ENCODE measurements at regions not wholly inside any gene's neighbourhood (a gene's known extent, or its start where the extent isn't known, plus 50 kb on each side); places are given as distances from the start of the nearest gene placed in this dataset.
A peak's percentile ranks its signal among the peaks of the same experiment; 100 is the strongest.

DNA sequence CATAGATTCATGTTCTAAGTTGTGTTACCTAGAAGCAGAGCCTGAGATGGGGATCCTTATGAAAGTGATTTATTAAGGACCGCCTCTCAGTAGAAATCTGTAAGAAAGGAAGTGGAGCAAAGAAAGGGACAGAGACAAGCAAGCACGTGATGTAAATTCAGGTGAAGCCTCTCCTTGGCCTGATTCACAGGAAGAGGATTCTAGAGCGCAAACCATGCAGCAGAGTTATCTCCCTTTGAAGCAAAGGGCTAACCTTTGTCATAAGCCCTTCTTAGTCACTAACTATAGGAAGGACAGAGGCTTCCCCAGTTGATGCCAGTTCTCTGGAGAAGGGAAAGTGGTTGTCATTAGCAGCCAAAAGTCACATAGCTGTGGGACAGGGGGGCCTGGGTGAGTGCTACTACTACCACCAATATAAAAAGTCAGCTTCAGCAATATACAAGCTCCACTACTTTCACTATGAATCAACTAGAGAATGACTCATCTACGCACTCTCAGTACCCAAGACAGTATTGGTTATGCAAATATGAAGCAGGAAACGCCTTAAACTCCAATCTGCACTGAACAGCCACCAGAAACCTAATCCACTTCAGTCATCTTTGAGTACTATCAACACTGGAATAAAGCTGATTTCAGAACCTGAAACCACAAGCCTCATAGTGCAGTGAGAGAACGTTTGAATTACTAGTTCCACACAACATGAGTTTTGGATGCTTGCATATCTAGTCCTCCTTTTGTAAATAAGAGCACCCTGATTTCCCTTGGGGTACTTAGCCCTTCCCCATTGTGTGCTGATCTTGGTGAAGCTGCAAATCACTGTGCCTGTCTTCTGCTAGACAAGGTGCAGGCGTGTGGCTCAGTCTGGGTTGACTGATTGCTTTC is 162.7 kb downstream of the ZNF608 start:
- DNase-seq (ENCODE audit: low spot score): peak; percentile 77

DNA sequence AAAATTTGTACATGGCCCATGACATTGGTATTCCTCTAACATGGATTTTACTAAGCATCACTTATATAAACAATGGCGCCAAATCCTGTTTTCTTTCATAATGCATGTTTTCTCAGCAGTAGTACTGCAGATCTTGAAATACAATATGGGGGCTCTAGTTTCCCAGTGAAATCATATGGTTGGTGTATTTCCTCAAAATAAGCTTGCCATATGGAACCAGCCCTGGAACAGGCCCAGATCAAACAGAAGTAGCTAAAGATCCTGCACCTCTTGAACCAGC is 163.9 kb downstream of the ZNF608 start:
- no peak for DNase-seq (ENCODE audit: low spot score)

DNA sequence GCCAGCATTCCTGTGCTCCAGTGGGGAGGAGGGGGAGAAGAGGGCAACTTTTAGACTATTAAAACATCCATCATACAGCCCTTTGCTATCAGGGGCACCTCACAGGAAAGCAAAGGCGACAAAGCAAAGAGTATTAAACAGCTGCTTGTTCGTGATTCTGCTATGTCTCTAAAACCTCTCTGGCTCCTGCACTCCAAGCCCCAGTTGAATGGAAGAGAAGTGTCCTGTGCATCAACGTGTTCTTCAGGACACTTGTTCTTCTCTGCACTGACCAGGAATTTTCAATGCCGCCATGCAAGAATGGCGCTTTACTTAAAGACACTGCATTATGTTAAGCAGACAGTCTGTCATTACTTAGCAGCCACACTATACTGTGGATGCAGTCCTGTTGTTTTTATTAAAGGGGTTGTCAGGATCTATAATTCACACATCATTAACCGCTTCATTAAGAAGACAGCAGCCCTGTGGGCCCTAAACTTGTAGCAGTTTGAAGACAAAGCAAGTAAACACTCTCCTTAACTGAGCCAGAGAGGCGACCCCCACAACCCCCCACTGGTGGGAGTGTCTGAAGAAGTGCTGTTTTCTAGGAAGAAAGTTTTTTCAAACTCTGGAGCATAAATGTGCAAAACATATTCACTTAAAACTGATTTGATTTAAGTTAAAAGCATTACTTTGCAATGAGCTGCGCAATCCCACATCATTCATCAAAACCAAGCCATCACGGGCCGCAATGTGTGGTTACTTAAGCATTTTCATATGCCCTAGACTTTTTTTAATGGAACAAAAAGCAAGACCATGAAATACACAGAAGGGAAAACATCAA is 164.5 kb downstream of the ZNF608 start:
- DNase-seq (ENCODE audit: low spot score): no peak

DNA sequence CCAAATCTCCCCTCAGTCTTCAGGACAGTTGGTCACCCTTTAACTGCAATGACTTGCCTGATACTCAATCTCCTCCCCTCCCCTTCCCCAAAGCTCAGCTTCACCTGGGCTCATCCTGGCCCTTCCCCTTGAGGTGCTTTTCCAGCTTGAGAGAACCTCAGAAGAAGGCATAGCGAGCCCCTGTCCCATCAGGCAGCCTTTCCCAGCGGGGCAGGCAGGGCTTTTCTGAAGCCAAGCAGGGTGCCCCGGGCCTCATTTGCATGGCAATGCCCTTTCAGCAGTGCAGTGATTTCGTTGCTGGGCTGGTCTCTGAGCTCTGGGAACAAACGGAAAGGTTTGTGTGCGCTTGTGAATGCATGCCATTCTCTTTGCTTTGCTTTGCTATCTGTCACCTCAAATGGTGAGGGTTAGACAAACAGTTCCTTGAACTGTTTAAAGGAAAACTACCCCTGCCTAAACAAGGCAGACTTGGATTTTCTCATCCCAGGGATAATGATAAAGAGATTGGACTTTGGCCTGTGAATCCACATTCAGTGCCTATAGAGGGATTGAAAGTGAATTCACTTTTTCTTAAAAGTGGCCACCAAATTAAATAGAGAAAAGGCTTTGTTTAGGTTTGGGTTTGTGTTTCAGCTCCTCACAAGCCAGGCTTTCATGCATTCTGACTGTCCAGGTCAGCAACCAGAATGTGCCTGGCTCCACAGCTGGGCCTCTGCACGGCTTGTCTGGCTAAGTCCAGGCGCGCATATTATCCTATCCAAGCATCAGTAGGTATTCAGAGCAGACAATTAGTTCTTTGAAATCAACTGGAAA is 165.3 kb downstream of the ZNF608 start:
- no peak for DNase-seq (ENCODE audit: low spot score)

DNA sequence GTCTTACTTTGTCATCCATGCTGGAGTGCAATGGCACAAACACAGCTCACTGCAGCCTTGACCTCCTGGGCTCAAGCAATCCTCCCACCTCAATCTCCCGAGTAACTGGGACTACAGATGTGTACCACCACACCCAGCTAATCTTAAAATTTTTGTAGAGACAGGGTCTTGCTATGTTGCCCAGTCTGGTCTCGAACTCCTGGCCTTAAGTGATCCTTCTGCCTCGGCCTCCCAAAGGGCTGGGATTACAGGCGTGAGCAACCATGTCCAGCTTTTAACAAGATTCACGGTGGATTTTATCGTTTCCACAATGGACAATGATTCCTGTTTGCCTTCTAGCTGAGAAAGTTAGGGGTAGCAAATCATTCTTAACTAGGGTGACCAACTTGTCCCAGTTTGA is 165.9 kb downstream of the ZNF608 start:
- no peak for DNase-seq (ENCODE audit: low spot score)

DNA sequence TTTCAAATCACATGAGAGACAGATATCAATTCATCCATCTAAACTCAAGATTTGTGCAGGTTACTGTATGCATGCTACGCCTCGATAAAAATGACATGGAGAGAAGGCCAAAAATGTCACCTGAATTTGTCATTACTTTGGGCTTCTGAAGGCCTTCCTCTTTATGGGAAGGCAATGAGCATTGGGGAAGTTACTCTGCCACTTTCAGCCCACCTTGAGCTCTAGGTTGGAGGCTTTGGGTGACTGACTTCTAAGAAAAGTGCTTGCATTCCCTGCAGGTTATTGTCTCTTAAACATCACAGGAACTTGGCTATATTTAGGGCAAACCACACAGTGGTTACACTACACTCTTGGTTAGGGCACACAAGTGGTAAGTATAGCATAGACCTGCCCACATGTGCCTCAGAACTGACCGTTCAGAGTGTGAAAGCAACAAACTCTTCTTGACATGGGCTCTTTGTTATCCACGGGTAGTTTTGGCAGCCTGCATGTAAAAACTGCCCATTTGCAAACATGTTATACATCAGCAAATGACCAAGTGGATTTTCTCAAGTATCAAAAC is 169.5 kb downstream of the ZNF608 start:
- peak; percentile 28 for DNase-seq (ENCODE audit: low spot score)

DNA sequence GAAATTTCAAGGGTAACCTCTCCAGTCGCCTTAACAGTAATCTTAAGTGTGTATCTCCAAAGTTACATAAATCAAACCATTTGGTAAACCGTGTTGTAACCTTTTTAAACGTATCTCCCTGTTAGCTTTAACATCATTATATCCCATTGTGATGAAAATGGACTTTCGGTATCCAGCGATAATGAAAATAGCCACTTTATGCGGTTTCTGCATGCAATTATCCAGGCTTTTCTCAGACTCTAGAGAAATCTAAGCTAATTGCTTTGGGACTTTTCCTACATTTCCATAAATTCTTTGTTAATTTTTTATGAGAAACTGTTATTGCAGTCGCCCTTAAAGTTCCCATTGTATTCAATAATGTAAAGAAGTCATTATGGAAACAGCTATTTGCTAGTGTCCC is 170.7 kb downstream of the ZNF608 start:
- no peak for DNase-seq (ENCODE audit: low spot score)

DNA sequence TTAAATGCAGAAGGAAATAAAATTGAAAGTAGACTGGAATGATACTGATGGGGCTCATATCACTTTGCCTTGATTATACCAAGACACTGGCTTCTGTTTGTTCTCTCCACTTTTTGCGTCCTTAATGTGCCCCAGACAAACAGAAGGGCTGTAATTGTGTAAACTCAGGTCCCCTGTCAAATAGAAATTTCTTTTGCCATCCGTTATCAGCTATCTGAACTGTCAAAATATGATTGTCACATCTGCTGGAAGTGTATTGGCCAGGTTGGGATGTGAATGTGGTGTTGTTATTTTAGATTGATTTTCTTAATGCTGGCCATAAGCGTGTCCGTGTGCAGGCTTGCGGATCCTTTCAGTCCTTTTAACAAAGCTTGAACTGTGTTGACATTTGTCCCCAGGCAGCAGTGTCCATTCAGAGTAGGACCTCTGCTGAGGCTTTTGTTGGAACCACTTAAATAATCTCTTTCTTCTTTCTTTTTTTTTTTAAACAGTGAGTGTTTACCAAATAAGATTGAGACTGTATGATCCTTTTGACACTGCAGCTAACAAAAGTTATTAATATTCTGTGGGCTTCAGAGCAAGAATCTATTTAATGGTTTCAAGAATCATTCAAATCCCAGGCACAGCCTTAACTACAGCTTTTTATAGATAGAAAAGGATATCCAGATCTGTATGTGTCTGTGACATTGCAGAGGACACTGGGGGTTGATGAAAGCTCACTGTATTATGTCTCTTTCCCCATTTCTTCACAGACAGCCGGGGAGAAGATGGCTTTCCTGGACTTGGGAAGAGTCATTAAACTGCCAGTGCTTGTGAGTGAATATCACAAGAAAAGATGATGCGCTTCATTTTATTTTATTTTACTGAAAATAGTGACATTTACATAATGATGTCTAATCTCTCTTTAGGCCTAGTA is 171.7 kb downstream of the ZNF608 start:
- DNase-seq (ENCODE audit: low spot score): no peak

DNA sequence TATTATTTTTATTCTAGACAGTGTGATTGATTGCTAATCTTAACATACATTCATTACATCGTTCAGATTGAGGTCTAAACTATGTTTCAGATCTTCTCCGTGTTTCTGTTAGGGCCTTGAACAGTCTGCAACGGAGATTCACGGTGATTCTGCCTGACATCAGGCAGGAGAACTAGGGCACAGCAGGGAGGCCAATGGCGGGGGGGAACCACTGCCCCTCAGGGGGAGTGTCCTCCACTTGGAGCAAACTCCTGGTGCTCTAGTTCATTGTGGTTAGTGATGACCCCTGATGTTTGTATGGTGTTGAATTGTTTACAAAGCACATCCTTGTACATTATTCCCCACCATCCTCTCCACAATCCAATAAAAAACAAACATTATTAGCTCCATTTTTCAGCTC is 173.5 kb downstream of the ZNF608 start:
- DNase-seq (ENCODE audit: low spot score): no peak

DNA sequence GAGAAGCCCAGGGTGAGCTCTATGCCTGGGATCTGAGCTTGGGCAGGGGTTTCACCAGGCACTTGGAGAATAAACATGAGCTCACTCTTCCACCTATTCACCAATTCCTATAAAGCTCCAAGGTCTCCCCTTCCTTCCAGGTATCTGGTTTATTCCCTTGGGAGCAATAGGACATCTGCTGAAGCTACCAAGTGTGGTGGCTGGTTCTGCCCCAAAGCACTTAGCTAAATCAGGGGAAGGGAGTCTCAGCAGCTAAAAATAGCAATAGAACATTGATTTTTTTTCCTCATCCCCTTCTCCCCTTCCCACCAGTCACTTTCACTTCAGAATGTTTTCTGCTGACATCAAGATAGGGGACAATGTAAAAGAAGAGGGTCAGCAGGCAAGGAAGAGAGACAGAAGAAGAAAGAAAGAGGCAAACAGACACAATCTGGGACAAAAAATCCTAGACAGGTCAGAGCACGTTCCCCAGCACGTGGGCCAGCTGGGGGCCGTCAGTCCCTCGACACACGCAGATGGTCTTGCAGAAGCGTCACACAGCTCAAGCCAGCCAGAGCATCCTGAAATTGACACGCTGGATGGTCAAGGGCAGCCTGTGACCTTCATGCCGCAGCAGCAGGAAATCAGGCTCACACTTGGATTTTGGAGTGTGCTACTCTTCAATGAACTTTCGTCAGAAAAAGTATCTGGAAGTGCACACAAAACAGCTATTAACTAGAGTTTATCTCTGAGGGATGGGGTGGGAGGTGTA is 176.0 kb downstream of the ZNF608 start:
- no peak for DNase-seq (ENCODE audit: low spot score)

DNA sequence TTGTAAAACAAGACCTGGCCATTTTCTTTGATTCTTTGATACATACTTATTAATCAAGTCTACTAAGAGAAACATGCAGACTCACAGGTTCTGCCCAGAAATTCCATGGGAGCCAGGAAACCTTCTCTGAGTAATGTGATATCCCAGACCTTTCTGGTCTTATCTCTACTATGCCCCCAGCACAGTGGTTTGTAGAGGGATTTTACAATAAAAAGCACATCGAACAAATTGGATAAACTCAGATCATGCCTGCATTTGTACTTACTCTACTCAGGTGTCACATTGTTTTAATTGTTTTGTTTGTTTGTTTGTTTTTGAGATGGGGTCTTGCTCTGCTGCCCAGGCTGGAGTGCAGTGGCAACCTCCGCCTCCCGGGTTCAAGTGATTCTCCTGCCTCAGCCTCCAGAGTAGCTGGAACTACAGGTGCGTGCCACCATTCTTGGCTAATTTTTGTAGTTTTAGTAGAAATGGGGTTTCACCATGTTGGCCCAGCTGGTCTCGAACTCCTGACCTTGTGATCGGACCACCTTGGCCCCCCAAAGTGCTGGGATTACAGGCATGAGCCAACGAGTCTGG is 179.5 kb downstream of the ZNF608 start:
- DNase-seq (ENCODE audit: low spot score): no peak

DNA sequence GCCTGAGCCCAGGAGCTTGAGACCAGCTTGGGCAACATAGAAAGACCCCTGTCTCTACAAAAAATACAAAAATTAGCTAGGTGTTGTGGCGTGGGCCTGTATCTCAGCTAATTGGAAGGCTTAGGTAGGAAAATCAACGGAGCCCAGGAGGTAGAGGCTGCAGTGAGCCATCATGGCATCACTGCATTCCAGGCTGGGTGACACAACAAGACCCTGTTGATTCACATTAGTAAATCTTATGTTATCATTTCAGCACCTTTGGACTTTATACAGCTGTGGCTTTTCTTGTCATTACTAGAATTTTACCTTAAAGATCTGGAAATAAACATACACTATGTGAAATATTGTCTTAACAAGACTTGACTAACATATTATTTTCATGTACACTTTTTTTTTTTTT is 185.0 kb downstream of the ZNF608 start:
- DNase-seq (ENCODE audit: low spot score): no peak

DNA sequence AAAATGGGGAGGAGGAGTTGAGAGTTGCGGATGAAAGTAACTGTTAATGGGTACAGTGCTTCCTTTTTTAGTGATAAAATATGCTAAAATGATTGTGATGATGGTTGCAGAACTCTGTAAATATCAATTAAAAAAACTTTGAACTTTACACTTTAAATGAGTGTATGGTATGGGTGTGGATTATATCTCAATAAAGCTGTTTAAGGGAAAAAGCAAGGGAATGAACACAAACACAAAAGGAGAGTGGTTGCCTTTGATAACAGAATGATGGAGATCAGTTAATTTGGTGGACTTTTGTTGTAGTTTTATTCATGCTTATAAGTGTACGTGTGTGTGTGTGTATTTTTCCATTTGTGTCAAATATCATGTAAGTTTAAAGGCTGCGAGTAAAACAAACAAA is 186.1 kb downstream of the ZNF608 start:
- DNase-seq (ENCODE audit: low spot score): no peak

DNA sequence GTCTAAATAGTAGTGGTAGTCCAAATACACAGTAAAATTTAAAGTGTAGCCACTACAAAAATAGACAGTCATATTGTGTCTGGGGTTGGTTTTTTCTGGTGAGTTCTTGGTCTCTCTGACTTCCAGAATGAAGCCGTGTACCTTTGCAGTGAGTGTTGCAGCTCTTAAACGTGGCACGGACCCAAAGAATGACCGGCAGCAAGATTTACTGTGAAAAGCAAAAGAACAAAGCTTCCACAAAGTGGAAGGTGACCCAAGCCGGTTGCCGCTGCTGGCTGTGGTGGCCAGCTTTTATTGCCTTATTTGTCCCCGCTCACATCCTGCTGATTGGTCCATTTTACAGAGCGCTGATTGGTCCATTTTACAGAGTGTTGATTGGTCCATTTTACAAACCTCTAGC is 188.7 kb downstream of the ZNF608 start:
- no peak for DNase-seq (ENCODE audit: low spot score)

DNA sequence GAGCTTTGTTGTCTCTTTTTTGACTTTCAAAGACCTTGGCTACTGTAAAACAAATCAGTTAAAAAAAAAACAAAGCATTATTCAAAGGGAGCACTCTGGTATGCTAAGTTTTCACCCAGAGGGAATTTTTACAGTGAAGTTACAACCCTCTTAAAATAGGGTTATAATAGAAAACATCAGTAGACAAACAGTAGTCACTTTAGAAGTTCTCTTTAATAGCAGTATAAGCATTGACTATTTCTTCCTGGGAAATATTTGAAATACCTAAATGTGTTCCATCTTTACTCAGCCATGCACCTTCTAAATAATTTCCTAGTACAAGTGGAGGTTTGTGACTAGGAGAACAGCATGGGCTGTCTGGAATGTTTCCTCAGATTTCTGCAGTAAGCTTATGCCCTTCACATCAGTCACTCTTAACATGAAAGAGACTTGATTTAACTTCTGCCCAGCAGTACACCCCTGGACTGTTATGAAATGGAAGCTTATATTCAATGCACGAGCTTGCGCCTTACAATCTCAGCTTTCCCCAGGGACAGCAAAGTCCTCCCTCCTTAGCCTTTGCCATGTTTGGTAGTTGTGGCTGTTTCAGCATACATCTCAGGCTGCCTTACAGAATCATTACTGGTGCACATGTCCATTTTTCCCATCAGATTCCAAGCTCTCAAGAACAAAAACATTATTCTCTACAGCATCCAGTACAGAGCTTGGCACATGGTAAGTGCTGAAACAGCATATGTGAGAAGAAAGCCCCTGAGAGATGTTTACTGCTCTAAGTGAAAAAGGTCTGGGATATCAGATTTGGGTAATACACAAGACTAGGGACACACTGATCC is 191.5 kb downstream of the ZNF608 start:
- DNase-seq (ENCODE audit: low spot score): no peak

DNA sequence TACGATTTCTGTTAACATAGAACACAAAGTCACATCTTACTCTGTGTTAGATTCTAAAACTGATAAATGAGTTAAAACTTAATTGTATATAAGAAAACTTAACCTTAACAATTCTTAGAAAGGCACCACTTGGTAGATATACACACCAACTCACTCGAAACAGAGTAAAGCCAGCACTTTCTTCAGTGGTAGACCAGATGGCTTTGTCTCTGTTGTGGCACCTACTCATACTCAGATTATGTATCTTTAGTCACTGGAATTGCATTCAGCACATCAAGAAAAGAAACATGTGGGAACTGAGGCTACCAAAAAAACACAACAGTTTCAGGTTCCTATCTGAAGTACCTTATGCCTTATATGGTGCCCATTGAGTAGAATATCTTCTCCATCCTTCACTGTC is 192.5 kb downstream of the ZNF608 start:
- DNase-seq (ENCODE audit: low spot score): no peak

DNA sequence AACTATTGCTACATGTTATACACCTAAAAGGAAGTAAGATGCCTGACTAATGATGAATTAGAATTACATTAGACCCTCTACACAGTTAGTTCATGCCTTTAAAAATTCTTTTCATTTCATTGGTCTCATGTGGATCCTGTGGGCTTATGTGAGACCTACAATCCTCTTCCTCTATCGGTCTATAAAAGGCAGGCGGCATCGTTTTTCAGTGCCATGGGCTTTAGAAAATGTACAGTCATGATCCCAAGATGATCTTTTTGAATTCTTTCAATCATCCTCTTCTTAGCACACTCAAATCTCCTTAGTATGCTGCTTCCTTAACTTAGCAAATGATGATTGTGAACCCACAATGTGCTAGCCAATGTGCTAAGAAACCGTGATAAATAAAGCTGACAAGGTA is 193.9 kb downstream of the ZNF608 start:
- no peak for DNase-seq (ENCODE audit: low spot score)

DNA sequence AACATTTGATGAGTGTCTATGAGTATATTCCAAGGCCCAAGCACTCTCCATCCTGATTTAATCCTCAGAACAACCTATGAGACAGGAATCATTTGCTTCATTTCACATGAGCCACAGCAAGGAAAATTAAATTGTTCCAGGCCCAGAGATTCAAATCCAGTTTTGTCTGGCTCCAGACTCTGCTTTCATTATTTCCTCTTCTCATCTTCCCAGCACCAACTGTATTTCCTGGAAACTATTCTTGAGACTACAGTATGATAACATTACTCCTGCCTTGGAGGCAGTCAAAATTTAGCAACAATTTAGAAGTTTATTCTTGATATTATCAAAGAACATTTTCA is 194.5 kb downstream of the ZNF608 start:
- DNase-seq (ENCODE audit: low spot score): no peak

DNA sequence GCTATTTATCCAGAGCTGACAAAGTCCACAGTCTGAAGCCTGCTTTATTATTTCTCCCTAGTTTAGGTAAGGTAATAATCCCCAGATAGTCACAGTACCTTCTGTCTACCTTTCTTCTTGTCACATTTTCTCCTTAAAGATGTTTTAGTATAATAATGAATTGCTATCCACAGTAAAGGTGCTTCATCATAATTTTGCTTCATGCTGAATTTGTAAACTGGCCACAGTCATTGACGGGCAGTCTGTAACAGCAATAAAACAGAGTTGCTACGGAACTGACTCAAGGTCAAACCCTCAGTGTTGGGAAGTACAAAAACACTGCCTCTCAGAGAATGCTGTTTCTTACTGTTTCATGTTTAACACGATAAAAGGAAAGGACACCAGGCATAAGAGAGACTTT is 195.7 kb downstream of the ZNF608 start:
- no peak for DNase-seq (ENCODE audit: low spot score)

Measured in germinal center (tissue), 1 donor.